Sigmoid colon (tissue), 6 donors: ENCODE measurements at regions not wholly inside any gene's neighbourhood (a gene's known extent, or its start where the extent isn't known, plus 50 kb on each side); places are given as distances from the start of the nearest gene placed in this dataset.

Experiments
- DNase-seq: peaks from one replicate; pipeline ENCODE4 v3.0.0-alpha.2; 2019
- H3K27ac ChIP-seq, 4 donors: fragments of 200-600 bp; sonication (generic); one replicate each; pipeline ENCODE4 v1.5.1; 2016 to 2019; ENCODE audit warnings: mild to moderate bottlenecking in 1 of 4
- H3K27me3 ChIP-seq, 3 donors: fragments of 200-600 bp; sonication (generic); one replicate each; pipeline ENCODE4 v1.5.1; 2019; ENCODE audit warnings: mild to moderate bottlenecking in 1 of 3
- H3K36me3 ChIP-seq, 4 donors: fragments of 200-600 bp; sonication (generic); one replicate each; pipeline ENCODE4 v1.5.1; 2016 to 2019
- H3K4me1 ChIP-seq, 4 donors: fragments of 200-600 bp; sonication (generic); one replicate each; pipeline ENCODE4 v1.5.1; 2017 to 2019
- H3K4me3 ChIP-seq, 4 donors: fragments of 200-600 bp; sonication (generic); one replicate each; pipeline ENCODE4 v1.5.1; 2017 to 2019; ENCODE audit warnings: mild to moderate bottlenecking in 2 of 4, moderate library complexity in 1 of 4
- H3K9me3 ChIP-seq, 4 donors: fragments of 200-600 bp in 3 of 4; sonication (generic) in 3 of 4; one replicate each; pipeline versions ENCODE4 v1.5.1 to v1.6.1; 2013 to 2019
- CTCF ChIP-seq, 4 experiments: fragments of 450-650 bp in 3 of 4; fragments of 200-600 bp in 1 of 4; IDR thresholded peaks; one replicate each; pipeline ENCODE4 v1.5.1; 2016 to 2019; ENCODE audit warnings: antibody characterized with exemption in 4 of 4, mild to moderate bottlenecking in 3 of 4, moderate library complexity in 2 of 4
- EP300 ChIP-seq, 4 donors: sonication (generic); formaldehyde crosslinking; IDR thresholded peaks; one replicate each; pipeline ENCODE4 v1.6.1; 2017; ENCODE audit warnings: antibody characterized with exemption in 4 of 4
- POLR2A ChIP-seq, 2 donors: fragments of 450-650 bp; IDR thresholded peaks; one replicate each; pipeline ENCODE4 v1.6.1; 2016; ENCODE audit warnings: antibody characterized with exemption in 2 of 2, mild to moderate bottlenecking in 2 of 2, moderate library complexity in 2 of 2
- POLR2AphosphoS5 ChIP-seq, 4 donors: sonication (generic); formaldehyde crosslinking; IDR thresholded peaks; one replicate each; pipeline ENCODE4 v1.6.1; 2017; ENCODE audit warnings: antibody characterized with exemption in 4 of 4
- WGBS, 2 donors: extraction: QIAGEN DNeasy Blood & Tissue Kit; methylation state at CpG; one replicate each; pipeline ENCODE4 v1.1.7; 2013; 5-methylcytosine and 5-hydroxymethylcytosine counted together
- intact Hi-C: fragments of 100-400 bp; cut with DNase I; formaldehyde crosslinking; loops from one replicate; pipeline ENCODE4 v1.15.1; 2023
- donor health status: healthy with polysubstance abuse.
- donor health status: healthy.

- intact Hi-C loops = no loop called here
- 78 to 87% methylated on average over 1 of the region's 1 CpG for WGBS, 2 donors
- Histone ChIP-seq H3K4me1 (no peaks in the 10 kb centered on the region), H3K27ac (no peak overlapping the region), H3K27me3 (no peaks in the 10 kb centered on the region), H3K4me3 (no peak overlapping the region), H3K36me3 (no peaks in the 10 kb centered on the region), H3K9me3 (no peaks in the 10 kb centered on the region)
- TF ChIP-seq POLR2AphosphoS5 (IDR thresholded peaks at IDR 0.05) (no peak), EP300 (IDR thresholded peaks at IDR 0.05) (no peak), CTCF (IDR thresholded peaks at IDR 0.05) (no peak), POLR2A (IDR thresholded peaks at IDR 0.05) (no peak)
- no peak for DNase-seq
Measured at GRCh38 chr9:6121707-6122106, 93.9 kb upstream of the IL33 start.

GRCh38 chr9:6114424-6114823, 99.0 kb upstream of the RANBP6 start:
- H3K4me1 ChIP-seq = no peaks in the 10 kb centered on the region
- intact Hi-C loops = no loop called here
- 93 to 95% methylated on average over 6 of the region's 6 CpGs for WGBS, 2 donors
- H3K27me3 ChIP-seq = no peaks in the 10 kb centered on the region
- DNase-seq = no peak
- H3K4me3 ChIP-seq = no peak overlapping the region
- TF ChIP-seq POLR2A (IDR thresholded peaks at IDR 0.05) (no peak), POLR2AphosphoS5 (IDR thresholded peaks at IDR 0.05) (no peak), CTCF (IDR thresholded peaks at IDR 0.05) (no peak), EP300 (IDR thresholded peaks at IDR 0.05) (no peak)
- H3K9me3 ChIP-seq = no peaks in the 10 kb centered on the region
- no peaks in the 10 kb centered on the region for H3K36me3 ChIP-seq
- H3K27ac ChIP-seq = no peak overlapping the region

GRCh38 chr9:6113819-6114218, 98.4 kb upstream of the RANBP6 start:
- no peaks in the 10 kb centered on the region for H3K27me3 ChIP-seq

GRCh38 chr9:6113312-6113711, 97.9 kb upstream of the RANBP6 start:
- no peak for DNase-seq
- no peaks in the 10 kb centered on the region for H3K9me3 ChIP-seq
- no peak overlapping the region for H3K4me3 ChIP-seq
- no peaks in the 10 kb centered on the region for H3K36me3 ChIP-seq
- no peak overlapping the region for H3K27ac ChIP-seq
- no peaks in the 10 kb centered on the region for H3K4me1 ChIP-seq
- intact Hi-C loops = no loop called here
- no peaks in the 10 kb centered on the region for H3K27me3 ChIP-seq
- WGBS, 2 donors = 84 to 91% methylated on average over 5 of the region's 5 CpGs
- TF ChIP-seq EP300 (IDR thresholded peaks at IDR 0.05) = no peak
- no peak for TF ChIP-seq POLR2AphosphoS5 (IDR thresholded peaks at IDR 0.05)
- TF ChIP-seq POLR2A (IDR thresholded peaks at IDR 0.05) = no peak
- TF ChIP-seq CTCF (IDR thresholded peaks at IDR 0.05) = no peak

More at GRCh38 chr9:6113819-6114218, 98.4 kb upstream of the RANBP6 start:
- Histone ChIP-seq H3K36me3 (no peaks in the 10 kb centered on the region), H3K27ac (no peak overlapping the region), H3K4me1 (no peaks in the 10 kb centered on the region), H3K4me3 (no peak overlapping the region), H3K9me3 (no peaks in the 10 kb centered on the region)
- no peak for DNase-seq
- TF ChIP-seq CTCF (IDR thresholded peaks at IDR 0.05) (no peak), POLR2A (IDR thresholded peaks at IDR 0.05) (no peak), POLR2AphosphoS5 (IDR thresholded peaks at IDR 0.05) (no peak), EP300 (IDR thresholded peaks at IDR 0.05) (no peak)
- intact Hi-C loops = no loop called here
- 61 to 80% methylated on average over 6 of the region's 6 CpGs for WGBS, 2 donors

GRCh38 chr9:6109986-6110385, 94.6 kb upstream of the RANBP6 start:
- 66 to 83% methylated on average over 2 of the region's 2 CpGs for WGBS, 2 donors
- TF ChIP-seq POLR2AphosphoS5 (IDR thresholded peaks at IDR 0.05) (no peak), POLR2A (IDR thresholded peaks at IDR 0.05) (no peak)
- DNase-seq = no peak
- H3K9me3 ChIP-seq = no peaks in the 10 kb centered on the region
- peaks cover 0 to 10% (median 3%) of the 10 kb centered on the region in 4 donors for H3K4me1 ChIP-seq
- no peak overlapping the region for H3K27ac ChIP-seq
- H3K36me3 ChIP-seq = no peaks in the 10 kb centered on the region
- no peak overlapping the region for H3K4me3 ChIP-seq
- no peaks in the 10 kb centered on the region for H3K27me3 ChIP-seq
- intact Hi-C loops = no loop called here
